ENCODE measurements at regions not wholly inside any gene's neighbourhood (a gene's known extent, or its start where the extent isn't known, plus 50 kb on each side); places are given as distances from the start of the nearest gene placed in this dataset.

DNA sequence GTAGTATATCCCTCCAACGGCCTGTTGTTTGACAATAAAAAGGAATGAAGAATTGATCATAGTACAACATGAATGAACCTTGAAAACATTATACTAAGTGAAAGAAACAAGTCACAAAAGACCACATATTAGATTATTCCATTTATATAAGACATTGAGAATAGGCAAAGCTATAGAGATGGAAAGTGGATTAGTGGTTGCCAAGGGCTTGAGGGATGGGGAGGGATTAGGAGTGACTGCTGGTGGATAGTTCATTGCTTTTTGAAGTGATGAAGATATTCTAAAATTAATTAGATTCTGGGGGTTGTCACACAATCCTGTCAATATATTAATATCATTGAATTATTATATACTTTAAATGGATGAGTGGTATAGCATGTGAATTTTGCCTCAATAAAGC lies 142.5 kb upstream of the DPT start:
- TF ChIP-seq CTCF (conservative IDR thresholded peaks at IDR 0.05; ENCODE audit: low read length), result no peak
- no peak for TF ChIP-seq EZH2phosphoT487 (IDR thresholded peaks at IDR 0.05; ENCODE audit: borderline replicate concordance, low read depth, low read length)
